ENCODE measurements at regions not wholly inside any gene's neighbourhood (a gene's known extent, or its start where the extent isn't known, plus 50 kb on each side); places are given as distances from the start of the nearest gene placed in this dataset.

GRCh38 chr2:15760232-15760910, 168.7 kb downstream of the DDX1 start:
- no peaks in the 10 kb centered on the region for H3K36me3 ChIP-seq
- intact Hi-C loops (cut with DNase I), result no loop called here
- no peaks in the 10 kb centered on the region for H3K4me1 ChIP-seq
- no peak overlapping the region for H3K27ac ChIP-seq
- TF ChIP-seq POLR2AphosphoS5 (IDR thresholded peaks at IDR 0.05), result no peak
- no peak for TF ChIP-seq POLR2A (IDR thresholded peaks at IDR 0.05)
- TF ChIP-seq CTCF (IDR thresholded peaks at IDR 0.05), result no peak
- no peak for TF ChIP-seq EP300 (IDR thresholded peaks at IDR 0.05)
- H3K27me3 ChIP-seq, result no peaks in the 10 kb centered on the region
- no peak overlapping the region for H3K4me3 ChIP-seq
- H3K9me3 ChIP-seq, result no peaks in the 10 kb centered on the region
- 60 to 61% methylated on average over 7 of the region's 7 CpGs for WGBS, 2 donors
- no peak for DNase-seq

GRCh38 chr2:15761056-15761455, 169.4 kb downstream of the DDX1 start:
- no peak overlapping the region for H3K4me3 ChIP-seq
- DNase-seq, result no peak
- H3K4me1 ChIP-seq, result no peaks in the 10 kb centered on the region
- 80 to 85% methylated on average over 6 of the region's 6 CpGs for WGBS, 2 donors
- H3K36me3 ChIP-seq, result no peaks in the 10 kb centered on the region
- H3K9me3 ChIP-seq, result no peaks in the 10 kb centered on the region
- H3K27me3 ChIP-seq, result no peaks in the 10 kb centered on the region
- intact Hi-C loops (cut with DNase I), result no loop called here
- H3K27ac ChIP-seq, result no peak overlapping the region
- TF ChIP-seq CTCF (IDR thresholded peaks at IDR 0.05) (no peak), POLR2A (IDR thresholded peaks at IDR 0.05) (no peak)

- no peaks in the 10 kb centered on the region for H3K27me3 ChIP-seq
- H3K4me3 ChIP-seq, result no peak overlapping the region
- no peaks in the 10 kb centered on the region for H3K9me3 ChIP-seq
- no peaks in the 10 kb centered on the region for H3K4me1 ChIP-seq
- intact Hi-C loops (cut with DNase I), result no loop called here
- no peaks in the 10 kb centered on the region for H3K36me3 ChIP-seq
- H3K27ac ChIP-seq, result no peak overlapping the region
- DNase-seq, result no peak
- WGBS, 2 donors, result 64 to 80% methylated on average over 3 of the region's 3 CpGs
- TF ChIP-seq POLR2A (IDR thresholded peaks at IDR 0.05) (no peak), CTCF (IDR thresholded peaks at IDR 0.05) (no peak), EP300 (IDR thresholded peaks at IDR 0.05) (no peak), POLR2AphosphoS5 (IDR thresholded peaks at IDR 0.05) (no peak)
Measured at GRCh38 chr2:15761910-15762309, 170.2 kb downstream of the DDX1 start.

GRCh38 chr2:15762449-15762848, 170.8 kb downstream of the DDX1 start:
- H3K27me3 ChIP-seq, result no peaks in the 10 kb centered on the region
- intact Hi-C loops (cut with DNase I), result no loop called here

More at GRCh38 chr2:15762449-15762848, 170.8 kb downstream of the DDX1 start:
- 71 to 93% methylated on average over 3 of the region's 3 CpGs for WGBS, 2 donors
- TF ChIP-seq POLR2A (IDR thresholded peaks at IDR 0.05) (no peak), EP300 (IDR thresholded peaks at IDR 0.05) (no peak), CTCF (IDR thresholded peaks at IDR 0.05) (no peak)
- H3K9me3 ChIP-seq, result no peaks in the 10 kb centered on the region
- no peak overlapping the region for H3K27ac ChIP-seq
- no peaks in the 10 kb centered on the region for H3K36me3 ChIP-seq
- H3K4me3 ChIP-seq, result no peak overlapping the region
- H3K4me1 ChIP-seq, result no peaks in the 10 kb centered on the region
- DNase-seq, result no peak

All from sigmoid colon (tissue), 6 donors.